ENCODE measurements at regions not wholly inside any gene's neighbourhood (a gene's known extent, or its start where the extent isn't known, plus 50 kb on each side); places are given as distances from the start of the nearest gene placed in this dataset.
"Not testable (repeated sequence)": the region's sequence is repeated elsewhere in the genome, so short reads cannot be mapped to it uniquely, and the experiment has no call there.

- DNase-seq: no peak
These were observed 406.2 kb downstream of the LIG4 start for GRCh38 chr13:107809125-107809524.

- no peak for DNase-seq
These were observed 406.9 kb downstream of the LIG4 start for GRCh38 chr13:107808389-107808788.

GRCh38 chr13:107807306-107808073 is 407.8 kb downstream of the LIG4 start:
- DNase-seq: no peak

- no peak for DNase-seq
These were observed 408.6 kb downstream of the LIG4 start for GRCh38 chr13:107806726-107807125.

- no peak for DNase-seq
These were observed 411.4 kb downstream of the LIG4 start for GRCh38 chr13:107803822-107804495.

- DNase-seq: no peak
These were observed 413.7 kb downstream of the LIG4 start for GRCh38 chr13:107801621-107802020.

- DNase-seq: no peak
These were observed 416.3 kb downstream of the LIG4 start for GRCh38 chr13:107799001-107799400.

- DNase-seq: no peak
These were observed 424.9 kb downstream of the LIG4 start for GRCh38 chr13:107790397-107790796.

GRCh38 chr13:107788464-107789165 is 426.7 kb downstream of the LIG4 start:
- no peak for DNase-seq

- DNase-seq: not testable (repeated sequence)
These were observed 432.7 kb downstream of the LIG4 start for GRCh38 chr13:107782646-107783045.

- DNase-seq: no peak
These were observed 437.2 kb downstream of the LIG4 start for GRCh38 chr13:107778094-107778493.

- DNase-seq: no peak
These were observed 444.8 kb downstream of the LIG4 start for GRCh38 chr13:107770541-107770940.

- DNase-seq: no peak
These were observed 448.2 kb downstream of the LIG4 start for GRCh38 chr13:107767119-107767518.

- DNase-seq: no peak
These were observed 449.5 kb downstream of the LIG4 start for GRCh38 chr13:107765724-107766401.

- DNase-seq: no peak
These were observed 451.3 kb downstream of the LIG4 start for GRCh38 chr13:107764046-107764445.

GRCh38 chr13:107753748-107754147 is 461.6 kb downstream of the LIG4 start:
- DNase-seq: no peak

- DNase-seq: no peak
These were observed 462.0 kb downstream of the LIG4 start for GRCh38 chr13:107753291-107753690.

- no peak for DNase-seq
These were observed 471.4 kb downstream of the LIG4 start for GRCh38 chr13:107743983-107744382.

GRCh38 chr13:107743526-107743925 is 471.8 kb downstream of the LIG4 start:
- no peak for DNase-seq

GRCh38 chr13:107743100-107743499 is 472.2 kb downstream of the LIG4 start:
- DNase-seq: no peak

- DNase-seq: no peak
These were observed 472.8 kb downstream of the LIG4 start for GRCh38 chr13:107742544-107742943.

GRCh38 chr13:107738004-107738403 is 477.3 kb downstream of the LIG4 start:
- no peak for DNase-seq

GRCh38 chr13:107736731-107737130 is 478.6 kb downstream of the LIG4 start:
- DNase-seq: no peak

Data from suppressor macrophage treated with lipopolysaccharide for 1 hour (primary cell).